ENCODE measurements at regions not wholly inside any gene's neighbourhood (a gene's known extent, or its start where the extent isn't known, plus 50 kb on each side); places are given as distances from the start of the nearest gene placed in this dataset.
"Not testable (repeated sequence)": the region's sequence is repeated elsewhere in the genome, so short reads cannot be mapped to it uniquely, and the experiment has no call there.

DNA sequence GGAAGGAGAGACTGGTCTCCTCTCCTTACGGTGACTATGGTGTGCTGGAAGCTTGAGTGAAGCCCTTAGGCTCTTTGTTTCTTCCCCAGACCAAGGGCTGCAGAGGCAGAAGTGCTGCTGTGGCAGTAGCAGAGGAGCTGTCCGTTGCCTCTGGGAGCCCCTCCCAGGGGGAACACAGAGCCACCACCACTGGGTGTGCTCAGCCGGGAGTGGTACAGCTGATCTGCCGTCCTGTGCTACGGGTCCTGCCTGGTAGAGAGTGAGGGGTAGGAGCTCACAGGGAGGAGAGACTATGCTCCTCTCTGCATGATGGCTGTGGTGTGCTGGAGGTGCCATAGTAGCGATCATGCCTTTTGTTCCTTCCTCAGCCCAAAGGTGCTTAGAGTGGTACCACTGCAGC is 318.7 kb downstream of the DOK5 start:
- no peak for TF ChIP-seq POLR2A (IDR thresholded peaks at IDR 0.05)
- H3K27ac ChIP-seq: no peak overlapping the region
- 60% methylated on average over 1 of the region's 6 CpGs for WGBS (ENCODE audit: insufficient coverage, low coverage, low lambda C conversion rate, missing lambda C conversion rate)
- intact Hi-C loops (cut with DNase I): no loop called here
- no peaks in the 10 kb centered on the region for H3K9me3 ChIP-seq
- H3K4me3 ChIP-seq: no peak overlapping the region
- H3K27me3 ChIP-seq: no peaks in the 10 kb centered on the region
- DNase-seq (no peak), ATAC-seq (no peak)
- H3K4me1 ChIP-seq: no peaks in the 10 kb centered on the region
- H3K36me3 ChIP-seq: no peaks in the 10 kb centered on the region

DNA sequence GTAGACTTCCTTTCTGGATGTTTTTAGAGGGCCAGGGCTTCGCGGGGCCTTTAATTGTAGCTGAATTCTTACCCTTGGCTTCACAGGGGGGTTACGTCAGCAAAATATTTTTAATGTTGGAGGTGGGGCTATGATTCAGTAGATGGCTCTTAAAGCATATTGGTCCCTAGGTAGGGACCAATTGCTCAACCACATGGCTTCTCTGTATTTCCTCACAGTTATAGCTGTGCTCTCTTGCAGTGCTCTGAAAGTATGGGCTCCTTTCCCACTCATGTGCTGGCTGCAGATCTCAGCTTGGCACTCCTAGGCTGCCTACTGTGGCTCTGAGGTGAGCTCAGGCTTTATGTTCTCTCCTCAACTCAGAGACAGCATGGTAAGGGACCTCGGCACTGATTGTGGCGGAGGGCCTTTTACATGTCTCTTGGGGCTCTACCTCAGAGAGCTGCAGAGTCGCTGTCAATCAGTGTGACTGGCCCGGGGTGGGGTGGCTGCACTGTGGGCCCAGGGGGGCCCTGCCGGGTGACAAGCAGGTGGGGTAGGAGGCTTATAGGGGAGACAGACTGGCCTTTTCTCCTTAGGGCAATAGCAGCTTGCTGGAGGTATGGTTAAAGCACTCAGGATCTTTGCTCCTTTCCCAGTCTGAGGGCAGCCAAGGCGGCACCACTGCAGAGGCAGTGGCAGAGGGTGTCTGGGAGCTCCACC is 318.0 kb downstream of the DOK5 start:
- ATAC-seq (no peak), DNase-seq (no peak)
- H3K27me3 ChIP-seq: no peaks in the 10 kb centered on the region
- no peaks in the 10 kb centered on the region for H3K36me3 ChIP-seq
- no peak overlapping the region for H3K4me3 ChIP-seq
- H3K27ac ChIP-seq: no peak overlapping the region
- no peaks in the 10 kb centered on the region for H3K4me1 ChIP-seq
- TF ChIP-seq POLR2A (IDR thresholded peaks at IDR 0.05): no peak
- TF ChIP-seq, protein P1, sequence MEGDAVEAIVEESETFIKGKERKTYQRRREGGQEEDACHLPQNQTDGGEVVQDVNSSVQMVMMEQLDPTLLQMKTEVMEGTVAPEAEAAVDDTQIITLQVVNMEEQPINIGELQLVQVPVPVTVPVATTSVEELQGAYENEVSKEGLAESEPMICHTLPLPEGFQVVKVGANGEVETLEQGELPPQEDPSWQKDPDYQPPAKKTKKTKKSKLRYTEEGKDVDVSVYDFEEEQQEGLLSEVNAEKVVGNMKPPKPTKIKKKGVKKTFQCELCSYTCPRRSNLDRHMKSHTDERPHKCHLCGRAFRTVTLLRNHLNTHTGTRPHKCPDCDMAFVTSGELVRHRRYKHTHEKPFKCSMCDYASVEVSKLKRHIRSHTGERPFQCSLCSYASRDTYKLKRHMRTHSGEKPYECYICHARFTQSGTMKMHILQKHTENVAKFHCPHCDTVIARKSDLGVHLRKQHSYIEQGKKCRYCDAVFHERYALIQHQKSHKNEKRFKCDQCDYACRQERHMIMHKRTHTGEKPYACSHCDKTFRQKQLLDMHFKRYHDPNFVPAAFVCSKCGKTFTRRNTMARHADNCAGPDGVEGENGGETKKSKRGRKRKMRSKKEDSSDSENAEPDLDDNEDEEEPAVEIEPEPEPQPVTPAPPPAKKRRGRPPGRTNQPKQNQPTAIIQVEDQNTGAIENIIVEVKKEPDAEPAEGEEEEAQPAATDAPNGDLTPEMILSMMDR (IDR thresholded peaks at IDR 0.05): no peak
- intact Hi-C loops (cut with DNase I): no loop called here
- WGBS (ENCODE audit: insufficient coverage, low coverage, low lambda C conversion rate, missing lambda C conversion rate): 73% methylated on average over 4 of the region's 9 CpGs
- H3K9me3 ChIP-seq: no peaks in the 10 kb centered on the region

DNA sequence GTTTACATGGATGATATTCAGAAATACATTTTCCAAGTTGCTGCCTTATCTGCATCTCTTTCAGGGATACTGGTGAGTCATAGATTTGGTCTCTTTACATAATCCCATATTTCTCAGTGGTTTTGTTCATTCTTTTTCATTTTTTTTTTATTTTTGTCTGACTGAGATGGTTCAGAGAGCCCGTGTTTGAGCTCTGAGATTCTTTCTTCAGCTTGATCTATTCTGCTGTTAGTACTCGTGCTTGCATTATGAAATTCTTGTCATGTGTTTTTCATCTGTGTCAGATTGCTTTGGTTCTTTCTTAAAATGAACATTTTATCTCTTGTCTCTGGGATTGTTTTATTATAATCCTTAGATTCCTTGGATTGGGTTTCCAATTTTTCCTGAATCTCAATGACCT is 317.3 kb downstream of the DOK5 start:
- Histone ChIP-seq H3K27me3 (no peaks in the 10 kb centered on the region), H3K27ac (no peak overlapping the region), H3K36me3 (no peaks in the 10 kb centered on the region), H3K9me3 (no peaks in the 10 kb centered on the region), H3K4me3 (no peak overlapping the region), H3K4me1 (no peaks in the 10 kb centered on the region)
- 33% methylated on average over 2 of the region's 2 CpGs for WGBS (ENCODE audit: insufficient coverage, low coverage, low lambda C conversion rate, missing lambda C conversion rate)
- intact Hi-C loops (cut with DNase I): no loop called here
- ATAC-seq (no peak), DNase-seq (no peak)
- TF ChIP-seq, protein P1 (IDR thresholded peaks at IDR 0.05): no peak
- TF ChIP-seq POLR2A (IDR thresholded peaks at IDR 0.05): no peak

DNA sequence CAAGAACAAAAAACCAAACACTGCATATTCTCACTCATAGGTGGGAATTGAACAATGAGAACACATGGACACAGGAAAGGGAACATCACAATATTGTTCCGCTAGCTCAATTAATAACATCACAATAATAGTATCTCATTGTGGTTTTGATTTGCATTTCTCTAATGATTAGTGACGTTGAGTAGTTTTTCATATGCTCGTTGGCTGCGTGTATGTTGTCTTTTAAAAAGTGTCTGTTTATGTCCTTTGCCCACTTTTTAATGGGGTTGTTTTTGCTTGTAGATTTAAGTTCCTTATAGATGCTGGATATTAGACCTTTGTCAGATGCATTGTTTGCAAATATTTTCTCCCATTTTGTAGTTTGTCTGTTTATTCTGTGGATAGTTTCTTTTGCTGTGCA is 312.9 kb downstream of the DOK5 start:
- ATAC-seq; H3K4me3 ChIP-seq; H3K27ac ChIP-seq; H3K27me3 ChIP-seq; H3K9me3 ChIP-seq; H3K4me1 ChIP-seq; H3K36me3 ChIP-seq; DNase-seq; intact Hi-C loops (cut with DNase I): not testable (repeated sequence)
- WGBS (ENCODE audit: insufficient coverage, low coverage, low lambda C conversion rate, missing lambda C conversion rate): 82% methylated on average over 4 of the region's 4 CpGs

DNA sequence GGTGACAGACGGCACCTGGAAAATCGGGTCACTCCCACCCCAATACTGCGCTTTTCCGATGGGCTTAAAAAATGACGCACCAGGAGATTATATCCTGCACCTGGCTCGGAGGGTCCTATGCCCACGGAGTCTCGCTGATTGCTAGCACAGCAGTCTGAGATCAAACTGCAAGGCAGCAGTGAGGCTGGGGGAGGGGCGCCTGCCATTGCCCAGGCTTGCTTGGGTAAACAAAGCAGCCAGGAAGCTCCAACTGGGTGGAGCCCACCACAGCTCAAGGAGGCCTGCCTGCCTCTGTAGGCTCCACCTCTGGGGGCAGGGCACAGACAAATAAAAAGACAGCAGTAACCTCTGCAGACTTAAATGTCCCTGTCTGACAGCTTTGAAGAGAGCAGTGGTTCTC is 307.4 kb downstream of the DOK5 start:
- ATAC-seq; H3K9me3 ChIP-seq; H3K27me3 ChIP-seq; H3K4me3 ChIP-seq; DNase-seq; intact Hi-C loops (cut with DNase I); H3K36me3 ChIP-seq; H3K27ac ChIP-seq; H3K4me1 ChIP-seq: not testable (repeated sequence)
- 89% methylated on average over 3 of the region's 9 CpGs for WGBS (ENCODE audit: insufficient coverage, low coverage, low lambda C conversion rate, missing lambda C conversion rate)

DNA sequence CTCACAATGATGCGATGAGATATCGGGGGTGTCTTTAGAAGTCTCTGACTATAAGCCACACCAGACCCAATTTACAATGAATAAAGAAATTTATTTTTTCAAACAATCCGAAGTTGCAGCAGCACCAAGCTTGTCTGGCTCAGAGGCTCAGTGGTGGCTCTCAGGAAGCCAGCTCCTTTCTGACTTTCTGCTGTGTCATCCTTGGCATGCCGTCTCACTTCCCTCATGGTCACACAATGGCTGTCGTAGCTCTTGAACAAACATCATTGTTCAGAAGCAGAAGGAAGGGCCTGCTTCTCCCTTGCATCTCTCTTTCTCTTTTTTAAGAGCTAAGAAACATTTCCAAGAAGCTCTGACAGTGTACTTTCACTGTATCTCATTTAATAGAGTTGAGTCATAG is 299.0 kb downstream of the DOK5 start:
- H3K9me3 ChIP-seq: no peaks in the 10 kb centered on the region
- no peaks in the 10 kb centered on the region for H3K4me1 ChIP-seq
- no peak overlapping the region for H3K27ac ChIP-seq
- DNase-seq (no peak), ATAC-seq (no peak)
- no peak overlapping the region for H3K4me3 ChIP-seq
- H3K27me3 ChIP-seq: no peaks in the 10 kb centered on the region
- intact Hi-C loops (cut with DNase I): no loop called here
- WGBS (ENCODE audit: insufficient coverage, low coverage, low lambda C conversion rate, missing lambda C conversion rate): 45% methylated on average over 4 of the region's 5 CpGs
- TF ChIP-seq, protein P1 (IDR thresholded peaks at IDR 0.05): no peak
- no peak for TF ChIP-seq POLR2A (IDR thresholded peaks at IDR 0.05)
- H3K36me3 ChIP-seq: no peaks in the 10 kb centered on the region
